Kidney epithelial cell (primary cell): ENCODE measurements at regions not wholly inside any gene's neighbourhood (a gene's known extent, or its start where the extent isn't known, plus 50 kb on each side); places are given as distances from the start of the nearest gene placed in this dataset.
A peak's percentile ranks its signal among the peaks of the same experiment; 100 is the strongest.

ENCODE experiments used
- DNase-seq: peaks from one replicate; pipeline ENCODE4 v3.0.0-alpha.2; 2010; ENCODE audit warnings: low read depth
- H3K27me3 ChIP-seq: 2 replicates; pipeline ENCODE4 v1.6.0; 2011; ENCODE audit warnings: low read length; ENCODE audit not compliant: control insufficient read depth, insufficient read depth
- H3K36me3 ChIP-seq: 2 replicates; pipeline ENCODE4 v1.5.1; 2011; ENCODE audit warnings: low read length; ENCODE audit not compliant: control insufficient read depth, insufficient read depth
- H3K4me3 ChIP-seq: 2 replicates; pipeline ENCODE4 v1.5.1; 2011; ENCODE audit warnings: low read depth, mild to moderate bottlenecking, control low read depth, low read length
- TF ChIP-seq, protein P1 (sequence below): IDR thresholded peaks from 2 replicates; pipeline ENCODE4 v1.5.1; 2011; ENCODE audit warnings: mild to moderate bottlenecking, moderate library complexity, low read length, control low read depth, inconsistent platforms; ENCODE audit not compliant: insufficient read depth, poor library complexity, severe bottlenecking

DNA sequence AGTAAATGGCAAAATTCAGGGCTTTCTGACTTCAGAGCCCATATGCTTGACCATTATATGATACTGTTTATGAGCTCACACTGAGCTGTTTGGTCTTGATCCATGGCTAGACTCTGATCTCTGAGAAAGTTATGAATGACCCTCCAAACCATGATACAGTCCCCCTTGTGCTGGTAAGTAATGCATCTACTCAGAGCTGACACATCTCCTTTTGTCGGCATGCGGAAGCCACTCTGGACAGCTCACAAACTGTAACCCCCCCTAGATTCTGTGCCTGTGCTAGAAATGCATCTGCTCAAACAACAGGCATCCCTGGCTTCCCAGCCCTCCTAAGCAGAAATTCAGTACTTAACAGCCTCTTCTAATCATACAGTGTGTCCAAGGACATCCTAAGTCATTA, 150.8 kb upstream of the RAG2 start:
- Histone ChIP-seq H3K27me3 (peaks cover 4% of the 10 kb centered on the region), H3K4me3 (no peak overlapping the region), H3K36me3 (no peaks in the 10 kb centered on the region)
- no peak for DNase-seq
- TF ChIP-seq, protein P1, sequence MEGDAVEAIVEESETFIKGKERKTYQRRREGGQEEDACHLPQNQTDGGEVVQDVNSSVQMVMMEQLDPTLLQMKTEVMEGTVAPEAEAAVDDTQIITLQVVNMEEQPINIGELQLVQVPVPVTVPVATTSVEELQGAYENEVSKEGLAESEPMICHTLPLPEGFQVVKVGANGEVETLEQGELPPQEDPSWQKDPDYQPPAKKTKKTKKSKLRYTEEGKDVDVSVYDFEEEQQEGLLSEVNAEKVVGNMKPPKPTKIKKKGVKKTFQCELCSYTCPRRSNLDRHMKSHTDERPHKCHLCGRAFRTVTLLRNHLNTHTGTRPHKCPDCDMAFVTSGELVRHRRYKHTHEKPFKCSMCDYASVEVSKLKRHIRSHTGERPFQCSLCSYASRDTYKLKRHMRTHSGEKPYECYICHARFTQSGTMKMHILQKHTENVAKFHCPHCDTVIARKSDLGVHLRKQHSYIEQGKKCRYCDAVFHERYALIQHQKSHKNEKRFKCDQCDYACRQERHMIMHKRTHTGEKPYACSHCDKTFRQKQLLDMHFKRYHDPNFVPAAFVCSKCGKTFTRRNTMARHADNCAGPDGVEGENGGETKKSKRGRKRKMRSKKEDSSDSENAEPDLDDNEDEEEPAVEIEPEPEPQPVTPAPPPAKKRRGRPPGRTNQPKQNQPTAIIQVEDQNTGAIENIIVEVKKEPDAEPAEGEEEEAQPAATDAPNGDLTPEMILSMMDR: no peak

DNA sequence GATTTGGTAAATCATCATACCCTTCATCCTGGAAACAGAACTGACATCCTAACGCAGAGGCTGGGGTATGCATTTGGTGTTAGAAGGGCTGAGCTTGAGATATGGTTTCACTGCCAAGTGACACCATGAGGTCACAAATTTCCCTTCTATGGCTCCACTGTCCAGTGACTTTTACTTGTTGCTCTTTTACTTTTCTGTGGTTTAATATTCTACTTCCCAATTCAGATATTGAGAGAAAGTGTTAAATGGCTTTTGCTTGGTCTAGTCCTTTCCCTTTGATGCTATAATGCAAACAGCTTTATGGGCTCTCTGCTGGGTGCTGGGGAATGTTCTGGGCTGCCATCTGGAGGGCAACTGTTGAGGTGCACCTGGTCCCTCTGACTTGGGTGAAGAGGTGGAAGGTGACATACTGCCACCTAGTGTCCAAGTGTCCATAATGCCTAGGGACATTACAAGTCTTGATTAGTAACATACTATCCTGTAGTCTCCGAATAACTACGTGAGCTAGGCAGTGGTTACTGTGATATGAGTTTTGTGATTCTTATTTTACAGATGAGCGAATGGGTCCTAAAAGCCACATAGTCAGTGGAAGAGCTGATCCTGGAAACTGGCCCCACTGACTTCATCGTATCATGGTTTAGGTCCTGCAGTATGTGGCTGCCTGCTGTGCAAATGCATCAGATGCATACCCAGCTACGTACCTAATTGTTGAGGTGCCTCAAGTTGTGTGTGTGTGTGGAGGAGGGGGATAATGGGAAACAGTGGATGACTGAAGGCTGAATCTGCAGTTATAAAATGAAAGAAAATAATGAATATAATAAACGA, 149.1 kb upstream of the RAG2 start:
- Histone ChIP-seq H3K4me3 (no peak overlapping the region), H3K27me3 (peaks cover 2% of the 10 kb centered on the region), H3K36me3 (no peaks in the 10 kb centered on the region)
- TF ChIP-seq, protein P1: peak; percentile 99
- DNase-seq: peak; percentile 82

DNA sequence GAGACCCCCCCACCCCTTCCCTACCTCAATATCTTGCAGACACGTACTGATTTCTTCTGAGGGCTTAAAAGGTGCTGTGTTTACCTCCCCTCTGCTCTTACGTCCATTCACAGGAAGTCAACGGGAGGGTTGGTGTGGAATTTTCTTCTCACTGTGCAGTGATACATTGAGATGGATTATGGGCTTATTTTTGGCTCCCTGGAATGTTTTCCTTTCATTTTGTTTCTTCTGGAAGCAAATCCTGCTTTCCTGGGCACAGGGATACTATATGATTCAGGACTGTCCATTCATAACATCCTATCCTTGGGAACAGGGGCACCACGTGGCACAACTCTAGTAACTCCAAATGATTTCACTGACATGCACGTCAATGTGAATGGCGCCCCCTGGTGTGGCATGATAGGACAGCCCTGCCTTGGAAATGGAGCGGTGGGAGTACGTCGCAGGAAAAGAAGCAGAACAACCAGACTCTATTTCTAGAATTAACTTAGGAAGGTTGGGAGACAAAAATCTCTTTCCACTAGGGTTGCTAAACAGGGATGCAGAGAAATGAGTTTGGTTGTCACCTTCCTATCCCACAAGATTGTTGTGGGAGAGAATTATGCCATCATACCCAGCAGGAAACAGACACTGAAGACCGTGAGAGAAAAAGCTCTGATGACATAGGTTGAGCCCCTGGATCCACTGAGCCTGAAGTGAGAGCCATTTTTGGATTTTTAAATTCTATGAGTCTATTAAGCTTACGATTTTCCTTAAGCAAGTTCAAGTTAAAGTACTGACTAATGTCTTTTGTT, 146.5 kb upstream of the RAG2 start:
- no peaks in the 10 kb centered on the region for H3K36me3 ChIP-seq
- DNase-seq: peak; percentile 1
- H3K4me3 ChIP-seq: no peak overlapping the region
- TF ChIP-seq, protein P1: peak; percentile 85
- peaks cover 2% of the 10 kb centered on the region for H3K27me3 ChIP-seq

DNA sequence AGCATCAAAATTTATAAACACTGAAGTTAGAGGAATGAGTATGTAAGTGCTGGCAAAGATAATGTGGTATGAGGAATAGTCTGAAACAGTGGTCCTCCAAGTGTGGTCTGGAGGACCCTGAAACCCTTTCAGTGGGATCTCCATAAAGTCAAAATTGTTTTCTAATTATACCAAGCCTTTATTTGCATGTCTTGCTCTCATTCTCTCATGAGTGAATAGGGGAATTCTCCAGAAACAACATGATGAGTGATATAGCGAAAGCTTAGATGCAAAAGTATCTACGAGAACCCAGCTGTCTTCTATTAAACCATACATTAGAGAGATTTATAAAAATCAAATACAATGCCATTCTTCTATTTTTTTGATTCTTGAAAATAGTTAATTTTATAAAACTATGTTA, 145.0 kb upstream of the RAG2 start:
- TF ChIP-seq, protein P1: no peak
- H3K4me3 ChIP-seq: no peak overlapping the region
- no peaks in the 10 kb centered on the region for H3K36me3 ChIP-seq
- H3K27me3 ChIP-seq: no peaks in the 10 kb centered on the region
- DNase-seq: no peak

DNA sequence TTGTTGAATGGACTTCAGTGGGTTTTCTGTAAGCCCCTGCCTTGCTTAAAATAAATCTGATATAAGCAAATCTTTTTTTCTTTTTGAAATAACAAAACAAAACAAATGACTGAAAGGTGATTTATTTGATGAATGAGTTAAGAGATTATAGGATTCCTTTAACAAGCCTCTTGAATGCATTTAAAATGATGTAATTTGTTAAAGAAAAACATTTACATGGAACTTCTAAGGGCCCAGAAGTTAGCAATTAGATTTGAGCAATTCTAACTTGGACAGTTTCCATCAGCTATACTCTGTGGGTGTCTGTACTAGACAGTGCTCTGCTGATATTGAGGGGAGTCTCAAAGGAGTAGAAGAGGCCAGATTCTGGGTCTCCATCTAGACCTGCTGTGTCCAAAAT, 143.5 kb upstream of the RAG2 start:
- no peak for DNase-seq
- TF ChIP-seq, protein P1: no peak
- Histone ChIP-seq H3K36me3 (no peaks in the 10 kb centered on the region), H3K27me3 (no peaks in the 10 kb centered on the region), H3K4me3 (no peak overlapping the region)
